GM12865 (cell line): ENCODE measurements at regions not wholly inside any gene's neighbourhood (a gene's known extent, or its start where the extent isn't known, plus 50 kb on each side); places are given as distances from the start of the nearest gene placed in this dataset.

Source experiments
- DNase-seq: peaks from one replicate; pipeline ENCODE4 v3.0.0; 2010; ENCODE audit warnings: low read depth
- H3K4me3 ChIP-seq: 2 replicates; pipeline ENCODE4 v1.5.1; 2011; ENCODE audit warnings: mild to moderate bottlenecking, low read depth, low read length, control low read depth
- TF ChIP-seq, protein P1 (sequence below): IDR thresholded peaks from 2 replicates; pipeline ENCODE4 v1.5.1; 2011; ENCODE audit warnings: low read length, control low read depth, low read depth, inconsistent platforms; ENCODE audit not compliant: insufficient read depth; ENCODE audit errors: missing control alignments

DNA sequence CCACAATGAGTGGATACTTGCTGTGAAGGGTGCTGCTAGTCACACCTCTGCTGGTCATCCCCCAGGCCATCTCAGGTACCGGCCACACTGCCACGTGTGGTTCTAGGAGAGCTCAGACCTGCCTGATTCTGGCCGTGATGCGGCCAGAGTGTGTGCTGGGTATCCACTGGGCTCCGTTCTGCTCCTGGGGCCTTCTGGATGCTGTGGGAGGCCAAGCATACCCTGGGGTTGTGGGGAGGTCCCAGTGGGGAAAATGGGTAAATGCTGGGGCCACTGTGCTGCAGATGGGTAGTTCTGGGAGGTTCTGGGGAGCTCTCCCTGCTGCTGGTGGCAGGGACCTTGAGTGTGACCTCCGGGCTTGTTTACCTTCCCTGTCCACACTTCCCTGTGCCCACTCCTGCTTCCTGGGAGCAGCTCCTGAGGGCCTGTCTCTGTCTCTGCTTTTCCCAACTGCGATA, 318.4 kb downstream of the GLRX3 start:
- DNase-seq, result no peak
- TF ChIP-seq, protein P1, sequence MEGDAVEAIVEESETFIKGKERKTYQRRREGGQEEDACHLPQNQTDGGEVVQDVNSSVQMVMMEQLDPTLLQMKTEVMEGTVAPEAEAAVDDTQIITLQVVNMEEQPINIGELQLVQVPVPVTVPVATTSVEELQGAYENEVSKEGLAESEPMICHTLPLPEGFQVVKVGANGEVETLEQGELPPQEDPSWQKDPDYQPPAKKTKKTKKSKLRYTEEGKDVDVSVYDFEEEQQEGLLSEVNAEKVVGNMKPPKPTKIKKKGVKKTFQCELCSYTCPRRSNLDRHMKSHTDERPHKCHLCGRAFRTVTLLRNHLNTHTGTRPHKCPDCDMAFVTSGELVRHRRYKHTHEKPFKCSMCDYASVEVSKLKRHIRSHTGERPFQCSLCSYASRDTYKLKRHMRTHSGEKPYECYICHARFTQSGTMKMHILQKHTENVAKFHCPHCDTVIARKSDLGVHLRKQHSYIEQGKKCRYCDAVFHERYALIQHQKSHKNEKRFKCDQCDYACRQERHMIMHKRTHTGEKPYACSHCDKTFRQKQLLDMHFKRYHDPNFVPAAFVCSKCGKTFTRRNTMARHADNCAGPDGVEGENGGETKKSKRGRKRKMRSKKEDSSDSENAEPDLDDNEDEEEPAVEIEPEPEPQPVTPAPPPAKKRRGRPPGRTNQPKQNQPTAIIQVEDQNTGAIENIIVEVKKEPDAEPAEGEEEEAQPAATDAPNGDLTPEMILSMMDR, result no peak
- H3K4me3 ChIP-seq, result no peak overlapping the region

DNA sequence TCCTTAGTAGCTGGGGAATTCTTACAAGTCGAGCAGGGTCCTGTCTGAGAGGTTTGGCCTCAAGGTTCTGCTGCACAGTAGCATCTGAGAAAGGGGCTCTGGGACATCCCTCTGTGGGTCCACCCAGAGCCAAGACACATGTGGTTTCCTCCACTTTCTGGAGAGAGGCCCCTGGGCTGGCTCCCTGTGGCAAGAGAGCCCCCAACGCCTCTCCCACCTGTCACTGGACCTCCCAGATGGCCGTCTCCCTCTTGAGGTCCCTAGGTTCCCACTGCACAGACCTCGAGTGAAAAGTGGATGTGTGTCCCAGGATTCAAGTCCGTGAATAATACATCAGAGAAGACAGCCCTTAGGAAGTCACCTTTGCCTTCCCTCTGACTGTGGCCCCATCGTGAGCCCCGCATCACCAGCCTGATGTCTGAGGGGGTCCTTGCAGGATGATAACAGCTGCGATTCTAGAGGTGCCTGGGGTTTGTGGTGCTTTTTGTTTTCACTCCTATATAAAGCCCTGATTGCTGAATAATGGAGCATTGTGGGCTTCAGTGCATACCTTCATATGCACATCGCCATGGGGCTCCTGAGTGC, 319.0 kb downstream of the GLRX3 start:
- H3K4me3 ChIP-seq, result no peak overlapping the region
- TF ChIP-seq, protein P1, result no peak
- DNase-seq, result no peak

DNA sequence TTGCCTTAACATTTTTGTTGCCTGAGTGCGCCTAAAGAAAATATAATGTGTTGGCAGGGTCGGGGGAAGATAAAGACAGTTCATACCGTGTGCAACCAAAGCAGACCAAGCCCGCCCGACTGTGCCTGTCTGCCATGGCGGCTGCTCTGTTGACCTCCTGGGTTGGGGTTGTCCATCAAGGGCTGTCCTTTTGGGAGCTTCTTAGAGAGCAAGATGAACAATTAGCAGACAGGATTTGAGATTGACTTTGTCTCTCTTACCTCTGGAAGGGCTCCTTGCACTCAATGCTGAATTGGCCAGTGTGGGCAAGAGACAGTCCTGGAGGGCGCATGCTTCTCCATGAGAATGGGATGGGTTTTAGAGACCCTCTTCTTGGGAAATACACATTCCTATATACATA, 319.6 kb downstream of the GLRX3 start:
- no peak overlapping the region for H3K4me3 ChIP-seq
- TF ChIP-seq, protein P1, result no peak
- no peak for DNase-seq

DNA sequence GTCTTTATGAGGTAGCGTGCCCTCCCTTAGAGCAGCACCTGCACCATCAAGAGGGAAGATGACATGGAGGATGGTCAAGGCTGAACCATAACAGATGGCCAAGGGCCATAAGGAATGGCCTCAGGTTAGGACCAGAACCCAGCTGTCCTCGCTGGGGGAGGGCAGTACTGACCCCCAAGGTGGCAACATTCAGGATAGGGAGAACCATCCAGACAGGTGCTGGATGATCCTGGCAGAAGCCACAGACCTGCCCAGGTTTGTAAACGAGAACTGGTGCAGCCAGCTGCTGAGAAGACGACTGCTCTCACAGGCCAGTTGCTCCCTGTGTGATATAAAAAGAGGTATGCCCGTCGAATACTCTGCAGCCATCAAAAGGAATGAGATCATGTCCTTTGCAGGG, 320.4 kb downstream of the GLRX3 start:
- no peak for DNase-seq
- TF ChIP-seq, protein P1, result no peak
- H3K4me3 ChIP-seq, result no peak overlapping the region

DNA sequence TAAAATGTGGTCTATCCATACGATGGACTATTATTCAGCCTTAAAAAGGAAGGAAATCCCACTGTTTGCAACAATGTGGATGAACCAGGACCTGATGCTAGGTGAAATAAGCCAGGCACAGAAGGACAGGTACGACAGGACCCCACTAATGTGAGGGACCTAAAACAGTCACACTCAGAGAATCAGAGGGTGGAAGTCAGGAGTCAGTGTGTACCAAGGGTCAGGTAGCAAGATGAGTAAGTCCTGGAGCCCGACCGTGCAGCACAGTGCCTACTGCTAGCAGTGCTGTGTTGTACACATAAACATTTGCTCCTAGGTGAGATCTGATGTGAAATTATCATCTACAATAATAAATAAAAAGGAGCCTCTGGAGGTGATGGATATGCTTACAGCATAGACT, 322.3 kb downstream of the GLRX3 start:
- DNase-seq, result no peak
- TF ChIP-seq, protein P1, result no peak
- H3K4me3 ChIP-seq, result no peak overlapping the region

DNA sequence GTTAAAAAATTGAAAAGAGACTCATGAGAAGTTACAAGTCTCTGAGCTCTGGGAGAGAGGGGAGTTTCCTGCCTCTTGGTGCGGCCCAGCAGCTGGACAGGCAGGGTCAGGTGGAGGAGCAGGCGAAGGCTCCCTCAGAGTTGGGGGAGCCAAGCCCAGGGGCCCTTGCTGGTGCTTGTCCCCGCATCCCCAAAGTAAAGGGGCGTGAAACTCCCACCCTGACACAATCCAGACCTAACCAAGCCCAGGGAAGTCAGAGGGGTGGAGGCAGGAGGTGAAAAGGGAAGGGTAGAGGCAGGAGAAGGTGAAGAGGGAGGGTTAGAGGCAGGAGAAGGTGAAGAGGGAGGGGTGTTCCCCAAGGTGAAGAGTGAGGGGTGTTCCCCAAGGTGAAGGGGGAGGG, 322.8 kb downstream of the GLRX3 start:
- DNase-seq, result no peak
- TF ChIP-seq, protein P1, result no peak
- no peak overlapping the region for H3K4me3 ChIP-seq

DNA sequence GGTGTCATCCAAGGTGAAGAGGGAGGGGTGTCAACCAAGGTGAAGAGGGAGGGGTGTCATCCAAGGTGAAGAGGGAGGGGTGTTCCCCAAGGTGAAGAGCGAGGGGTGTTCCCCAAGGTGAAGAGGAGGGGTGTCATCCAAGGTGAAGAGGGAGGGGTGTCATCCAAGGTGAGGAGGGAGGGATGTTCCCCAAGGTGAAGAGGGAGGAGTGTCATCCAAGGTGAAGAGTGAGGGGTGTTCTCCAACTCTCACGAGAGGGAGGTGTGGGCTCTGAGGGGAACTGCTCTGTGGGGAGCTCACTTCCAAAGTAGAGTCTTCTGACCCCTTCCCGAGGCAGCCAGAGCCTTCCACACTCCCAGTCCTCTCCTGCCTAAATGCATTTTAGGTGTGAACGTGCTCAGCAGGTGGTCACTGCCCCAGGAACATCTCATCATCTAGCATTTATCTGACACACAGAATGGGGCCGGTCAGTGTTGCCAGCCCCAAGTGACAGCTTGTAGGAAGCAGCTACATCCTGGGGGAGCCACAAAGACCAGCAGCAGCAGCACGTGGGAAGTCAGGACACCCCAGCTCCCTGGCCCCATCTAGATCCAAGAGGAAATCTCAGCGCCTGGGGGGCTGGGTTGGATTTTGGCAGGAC, 323.8 kb downstream of the GLRX3 start:
- TF ChIP-seq, protein P1, result no peak
- no peak overlapping the region for H3K4me3 ChIP-seq
- no peak for DNase-seq
